A549 (cell line): ENCODE measurements at regions not wholly inside any gene's neighbourhood (a gene's known extent, or its start where the extent isn't known, plus 50 kb on each side); places are given as distances from the start of the nearest gene placed in this dataset.

Source experiments
- ATAC-seq, 2 experiments: fragments of 200-7000 bp in 1 of 2; fragments of >200 bp in 1 of 2; cut with Nextera tagmentation in 1 of 2; cut with Tn5 transposase in 1 of 2; 3 replicates each; pipeline versions ENCODE4 v1.8.0 to v1.9.1; 2018 to 2020; ENCODE audit warnings: mild to moderate bottlenecking in 1 of 2, moderate library complexity in 1 of 2
- CTCF ChIA-PET: fragments of 300-600 bp; sonication (Branson Sonifier 250); formaldehyde crosslinking; extraction: SDS; loops from one replicate; lab custom pipeline; 2021; ENCODE audit warnings: antibody characterized with exemption, inconsistent platforms; lab: Yijun Ruan, JAX
- POLR2A ChIA-PET: fragments of 350-600 bp; formaldehyde crosslinking; extraction: SDS; loops from one replicate; lab custom pipeline; 2021; ENCODE audit warnings: antibody characterized with exemption, inconsistent platforms; lab: Yijun Ruan, JAX
- DNase-seq, 2 experiments: peaks; one replicate each; pipeline versions ENCODE4 v3.0.0 to v3.0.0-alpha.2; 2011 to 2016; ENCODE audit warnings: low read depth in 1 of 2, low spot score in 1 of 2
- FAIRE-seq: peaks from 2 replicates; lab custom pipeline; 2011; peaks lifted over from hg19 to GRCh38; lab: Jason Lieb, UNC
- H3K27ac ChIP-seq, 2 experiments: fragments of >200 bp; sonication (Bioruptor Twin); formaldehyde crosslinking; 3 replicates each; pipeline ENCODE4 v1.5.1; 2016 to 2017
- H3K4me1 ChIP-seq: fragments of >200 bp; sonication (Bioruptor Twin); formaldehyde crosslinking; 3 replicates; pipeline ENCODE4 v1.6.1; 2016
- H3K4me2 ChIP-seq: fragments of >200 bp; sonication (Bioruptor Twin); formaldehyde crosslinking; 3 replicates; pipeline ENCODE4 v1.6.1; 2016
- H3K4me3 ChIP-seq: fragments of >200 bp; sonication (Bioruptor Twin); formaldehyde crosslinking; 3 replicates; pipeline ENCODE4 v1.5.1; 2016
- H3K9me3 ChIP-seq: fragments of >200 bp; sonication (Bioruptor Twin); formaldehyde crosslinking; 3 replicates; pipeline ENCODE4 v1.6.1; 2016
- BHLHE40 ChIP-seq: IDR thresholded peaks from 2 replicates; pipeline ENCODE4 v1.6.1; 2012; ENCODE audit warnings: low read depth, low read length, inconsistent platforms
- CBX2 ChIP-seq: fragments of 200-600 bp; sonication (generic); IDR thresholded peaks from 2 replicates; pipeline ENCODE4 v1.6.1; 2016; ENCODE audit warnings: low read depth, mild to moderate bottlenecking, borderline replicate concordance
- CEBPB ChIP-seq, 2 experiments: fragments of >200 bp in 1 of 2; sonication (Bioruptor Twin) in 1 of 2; formaldehyde crosslinking in 1 of 2; IDR thresholded peaks; 2 replicates each; pipeline ENCODE4 v1.6.1; 2012 to 2016
- EHMT2 ChIP-seq: fragments of 200-600 bp; sonication (generic); IDR thresholded peaks from 2 replicates; pipeline ENCODE4 v1.6.1; 2016; ENCODE audit warnings: antibody characterized with exemption, low read depth, mild to moderate bottlenecking, moderate library complexity
- FOXS1 ChIP-seq: fragments of 250-450 bp; sonication (Bioruptor Pico); IDR thresholded peaks from 2 replicates; pipeline ENCODE4 v1.5.0; 2020; ENCODE audit warnings: mild to moderate bottlenecking, moderate library complexity
- HEYL ChIP-seq: fragments of 250-450 bp; sonication (Bioruptor Pico); IDR thresholded peaks from 2 replicates; pipeline ENCODE4 v1.8.0; 2021; ENCODE audit warnings: mild to moderate bottlenecking, moderate library complexity
- HOXB13 ChIP-seq: fragments of 250-450 bp; sonication (Bioruptor Pico); IDR thresholded peaks from 2 replicates; pipeline ENCODE4 v1.5.0; 2020; ENCODE audit warnings: low read depth, mild to moderate bottlenecking, moderate library complexity
- JUN ChIP-seq, 2 experiments: fragments of >200 bp; sonication (Bioruptor Twin); formaldehyde crosslinking; IDR thresholded peaks; 2 replicates in 1 of 2; 3 replicates in 1 of 2; pipeline ENCODE4 v1.6.1; 2016 to 2017
- KDM1A ChIP-seq: fragments of 200-600 bp; sonication (generic); IDR thresholded peaks from 2 replicates; pipeline ENCODE4 v1.6.1; 2016; ENCODE audit warnings: low read depth, mild to moderate bottlenecking
- KDM5A ChIP-seq: fragments of 200-600 bp; sonication (generic); IDR thresholded peaks from 2 replicates; pipeline ENCODE4 v1.6.1; 2016; ENCODE audit warnings: antibody characterized with exemption, mild to moderate bottlenecking
- MAZ ChIP-seq: fragments of 150-350 bp; IDR thresholded peaks from 2 replicates; pipeline ENCODE4 v1.6.1; 2014; ENCODE audit warnings: antibody characterized with exemption, low read depth, low read length, borderline replicate concordance
- MYC ChIP-seq: IDR thresholded peaks from 2 replicates; pipeline ENCODE4 v1.6.1; 2012; ENCODE audit warnings: mild to moderate bottlenecking, inconsistent platforms, low read length, improper control_type of control experiment, borderline replicate concordance
- NPAS2 ChIP-seq: fragments of 250-450 bp; sonication (Bioruptor Pico); IDR thresholded peaks from 2 replicates; pipeline ENCODE4 v1.8.0; 2022; ENCODE audit warnings: mild to moderate bottlenecking, moderate library complexity, borderline replicate concordance
- PHF8 ChIP-seq: fragments of 200-600 bp; sonication (generic); IDR thresholded peaks from 2 replicates; pipeline ENCODE4 v1.6.1; 2016; ENCODE audit warnings: low read depth, mild to moderate bottlenecking, antibody characterized with exemption, moderate library complexity, borderline replicate concordance
- POLR2AphosphoS2 ChIP-seq: conservative IDR thresholded peaks from 2 replicates; pipeline ENCODE4 v1.6.1; 2012; ENCODE audit warnings: low read length, improper control_type of control experiment, inconsistent platforms
- RFX5 ChIP-seq: fragments of 450-650 bp; IDR thresholded peaks from 2 replicates; pipeline ENCODE4 v1.7.1; 2014; ENCODE audit warnings: antibody characterized with exemption, mild to moderate bottlenecking, moderate library complexity
- SMC3 ChIP-seq: fragments of >200 bp; sonication (Bioruptor Twin); formaldehyde crosslinking; IDR thresholded peaks from 3 replicates; pipeline ENCODE4 v1.6.1; 2018; ENCODE audit warnings: inconsistent platforms
- SREBF2 ChIP-seq: fragments of 450-650 bp; IDR thresholded peaks from 2 replicates; pipeline ENCODE4 v1.6.1; 2014; ENCODE audit warnings: mild to moderate bottlenecking, moderate library complexity
- TFCP2L1 ChIP-seq: fragments of 250-450 bp; sonication (Bioruptor Pico); IDR thresholded peaks from 2 replicates; pipeline ENCODE4 v1.5.0; 2021; ENCODE audit warnings: mild to moderate bottlenecking
- TP53 ChIP-seq: fragments of 250-450 bp; sonication (Bioruptor Pico); IDR thresholded peaks from 2 replicates; pipeline ENCODE4 v1.5.0; 2021; ENCODE audit warnings: mild to moderate bottlenecking, moderate library complexity
- ZC3H11A ChIP-seq: fragments of 450-650 bp; IDR thresholded peaks from 2 replicates; pipeline ENCODE4 v1.6.1; 2014; ENCODE audit warnings: antibody characterized with exemption, mild to moderate bottlenecking
- ZFP36 ChIP-seq: fragments of 450-650 bp; IDR thresholded peaks from 2 replicates; pipeline ENCODE4 v1.6.1; 2014; ENCODE audit warnings: borderline replicate concordance; ENCODE audit not compliant: partially characterized antibody
- ZNF302 ChIP-seq: fragments of 250-450 bp; sonication (Bioruptor Pico); IDR thresholded peaks from 2 replicates; pipeline ENCODE4 v1.9.0; 2021; ENCODE audit warnings: inconsistent platforms, mild to moderate bottlenecking, moderate library complexity
- ZSCAN20 ChIP-seq: fragments of 250-450 bp; sonication (Bioruptor Pico); IDR thresholded peaks from 2 replicates; pipeline ENCODE4 v1.8.0; 2022; ENCODE audit warnings: mild to moderate bottlenecking, moderate library complexity
- WGBS: methylation state at CpG from one replicate; pipeline ENCODE4 v1.1.6; 2017; ENCODE audit errors: missing lambda C conversion rate; 5-methylcytosine and 5-hydroxymethylcytosine counted together
- TF ChIP-seq, protein P1 (sequence below): IDR thresholded peaks from 2 replicates; pipeline ENCODE4 v1.6.1; 2012; ENCODE audit warnings: low read depth, borderline replicate concordance
- TF ChIP-seq, protein P2 (sequence below): fragments of >200 bp; sonication (Bioruptor Twin); formaldehyde crosslinking; IDR thresholded peaks from 3 replicates; pipeline ENCODE4 v1.5.1; 2016
- TF ChIP-seq, protein P3 (sequence below): IDR thresholded peaks from 2 replicates; pipeline ENCODE4 v1.6.1; 2012

DNA sequence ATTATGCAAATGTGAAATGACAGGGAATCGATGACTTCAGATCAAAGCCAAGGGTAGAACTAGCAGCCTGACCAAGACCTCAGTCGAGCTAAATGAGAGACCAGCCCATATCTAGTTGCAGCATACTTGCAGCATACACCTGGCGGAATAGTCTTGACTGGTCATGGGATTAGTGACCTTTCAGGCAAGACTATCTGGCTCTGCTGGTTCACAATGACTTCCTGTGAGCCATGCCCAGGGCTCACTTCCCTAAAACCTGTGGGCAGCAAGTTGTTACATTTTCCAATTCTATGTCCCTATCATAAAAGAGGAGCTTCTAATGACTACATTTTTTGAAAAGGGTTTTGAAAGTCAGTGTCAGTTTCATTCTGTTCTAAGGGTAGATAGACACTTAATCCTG lies 1624.9 kb upstream of the CELF4 start:
- WGBS: 47% methylated on average over 3 of the region's 3 CpGs
- ATAC-seq: no peak
- CTCF ChIA-PET: no interaction called here
- Histone ChIP-seq H3K27ac (no peak overlapping the region), H3K9me3 (no peaks in the 10 kb centered on the region), H3K4me3 (no peak overlapping the region), H3K4me1 (no peaks in the 10 kb centered on the region), H3K4me2 (no peak overlapping the region)
- DNase-seq: no peak
- POLR2A ChIA-PET: no interaction called here
- no peak for FAIRE-seq
- TF ChIP-seq TP53 (CRISPR knock-in tag) (no peak), SMC3 (no peak), FOXS1 (CRISPR knock-in tag) (no peak), NPAS2 (CRISPR knock-in tag) (no peak), MYC (no peak), JUN (IDR thresholded peaks at IDR 0.05) (no peak), ZFP36 (no peak), ZNF302 (CRISPR knock-in tag) (no peak), CEBPB (IDR thresholded peaks at IDR 0.05) (no peak), PHF8 (no peak), TFCP2L1 (CRISPR knock-in tag) (no peak), SREBF2 (no peak), EHMT2 (no peak), BHLHE40 (no peak)
- TF ChIP-seq, protein P1, sequence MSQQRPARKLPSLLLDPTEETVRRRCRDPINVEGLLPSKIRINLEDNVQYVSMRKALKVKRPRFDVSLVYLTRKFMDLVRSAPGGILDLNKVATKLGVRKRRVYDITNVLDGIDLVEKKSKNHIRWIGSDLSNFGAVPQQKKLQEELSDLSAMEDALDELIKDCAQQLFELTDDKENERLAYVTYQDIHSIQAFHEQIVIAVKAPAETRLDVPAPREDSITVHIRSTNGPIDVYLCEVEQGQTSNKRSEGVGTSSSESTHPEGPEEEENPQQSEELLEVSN: no peak
- TF ChIP-seq, protein P2, sequence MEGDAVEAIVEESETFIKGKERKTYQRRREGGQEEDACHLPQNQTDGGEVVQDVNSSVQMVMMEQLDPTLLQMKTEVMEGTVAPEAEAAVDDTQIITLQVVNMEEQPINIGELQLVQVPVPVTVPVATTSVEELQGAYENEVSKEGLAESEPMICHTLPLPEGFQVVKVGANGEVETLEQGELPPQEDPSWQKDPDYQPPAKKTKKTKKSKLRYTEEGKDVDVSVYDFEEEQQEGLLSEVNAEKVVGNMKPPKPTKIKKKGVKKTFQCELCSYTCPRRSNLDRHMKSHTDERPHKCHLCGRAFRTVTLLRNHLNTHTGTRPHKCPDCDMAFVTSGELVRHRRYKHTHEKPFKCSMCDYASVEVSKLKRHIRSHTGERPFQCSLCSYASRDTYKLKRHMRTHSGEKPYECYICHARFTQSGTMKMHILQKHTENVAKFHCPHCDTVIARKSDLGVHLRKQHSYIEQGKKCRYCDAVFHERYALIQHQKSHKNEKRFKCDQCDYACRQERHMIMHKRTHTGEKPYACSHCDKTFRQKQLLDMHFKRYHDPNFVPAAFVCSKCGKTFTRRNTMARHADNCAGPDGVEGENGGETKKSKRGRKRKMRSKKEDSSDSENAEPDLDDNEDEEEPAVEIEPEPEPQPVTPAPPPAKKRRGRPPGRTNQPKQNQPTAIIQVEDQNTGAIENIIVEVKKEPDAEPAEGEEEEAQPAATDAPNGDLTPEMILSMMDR: no peak
- TF ChIP-seq, protein P3, sequence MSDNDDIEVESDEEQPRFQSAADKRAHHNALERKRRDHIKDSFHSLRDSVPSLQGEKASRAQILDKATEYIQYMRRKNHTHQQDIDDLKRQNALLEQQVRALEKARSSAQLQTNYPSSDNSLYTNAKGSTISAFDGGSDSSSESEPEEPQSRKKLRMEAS: no peak

DNA sequence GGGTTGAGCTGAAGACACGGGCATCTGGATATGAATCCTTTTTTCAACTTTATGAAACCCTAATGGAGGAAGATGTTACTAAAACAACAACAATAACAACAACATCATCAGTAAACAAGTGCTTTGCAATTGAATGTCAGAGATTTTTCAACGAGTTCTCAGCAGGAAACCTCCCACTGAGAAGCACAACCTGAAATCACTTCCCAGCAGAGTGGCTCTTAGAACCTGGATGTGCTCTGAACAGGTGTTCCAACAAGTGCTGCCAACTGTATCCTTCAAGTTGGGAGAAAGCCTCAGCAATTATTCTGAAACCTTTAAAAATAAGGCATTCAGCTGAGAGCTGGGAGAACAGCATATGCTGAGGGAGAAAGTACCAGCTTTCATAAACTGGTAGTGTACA lies 1622.7 kb upstream of the CELF4 start:
- CTCF ChIA-PET: no interaction called here

DNA sequence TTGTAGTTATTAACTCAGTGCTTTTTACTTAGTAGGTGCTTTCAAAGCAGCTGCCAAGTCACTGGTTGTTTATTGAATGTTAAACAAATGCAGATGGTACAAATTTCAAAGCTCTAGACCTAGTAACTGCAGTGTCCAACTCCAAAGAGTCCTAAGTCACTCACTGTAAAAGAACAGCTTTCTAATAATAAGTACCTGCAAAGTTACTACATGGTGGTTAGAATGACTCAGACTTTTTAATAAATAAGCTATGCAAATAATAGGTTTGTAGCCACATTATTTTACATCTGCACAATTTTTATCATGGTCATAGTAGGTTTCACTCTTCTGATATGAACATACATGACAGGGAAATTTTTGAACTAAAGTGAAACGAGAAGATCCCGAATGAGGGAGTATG lies 1620.4 kb upstream of the CELF4 start:
- H3K4me1 ChIP-seq: no peaks in the 10 kb centered on the region
- H3K9me3 ChIP-seq: no peaks in the 10 kb centered on the region
- 19% methylated on average over 2 of the region's 2 CpGs for WGBS
- ChIA-PET POLR2A (no interaction called here), CTCF (no interaction called here)
- DNase-seq: no peak
- no peak overlapping the region for H3K27ac ChIP-seq
- H3K4me3 ChIP-seq: no peak overlapping the region
- no peak overlapping the region for H3K4me2 ChIP-seq
- no peak for FAIRE-seq
- TF ChIP-seq KDM5A (no peak), ZC3H11A (no peak), HOXB13 (CRISPR knock-in tag) (no peak), POLR2AphosphoS2 (no peak), MAZ (no peak), CBX2 (no peak), HEYL (CRISPR knock-in tag) (no peak)
- TF ChIP-seq, all 56 proteins: peak for 0
- ATAC-seq: no peak

More for the DNA sequence above, 1622.7 kb upstream of the CELF4 start:
- POLR2A ChIA-PET: no interaction called here
- no peak for FAIRE-seq
- no peak overlapping the region for H3K27ac ChIP-seq
- WGBS: 4% methylated on average over 2 of the region's 2 CpGs
- H3K4me3 ChIP-seq: no peak overlapping the region
- no peak for ATAC-seq
- no peaks in the 10 kb centered on the region for H3K9me3 ChIP-seq
- DNase-seq: no peak
- no peak overlapping the region for H3K4me2 ChIP-seq
- H3K4me1 ChIP-seq: no peaks in the 10 kb centered on the region
- TF ChIP-seq KDM1A (no peak), HEYL (CRISPR knock-in tag) (no peak), MAZ (no peak), ZSCAN20 (no peak), RFX5 (no peak)
